OCI-LY3 (cell line): ENCODE measurements at regions not wholly inside any gene's neighbourhood (a gene's known extent, or its start where the extent isn't known, plus 50 kb on each side); places are given as distances from the start of the nearest gene placed in this dataset.

Experiments
- EZH2phosphoT487 ChIP-seq: fragments of 200-600 bp; shearing (Covaris generic); IDR thresholded peaks from 2 replicates; pipeline ENCODE4 v1.6.1; 2018; ENCODE audit warnings: antibody characterized with exemption, mixed run types, low read depth
- TF ChIP-seq, protein P1 (sequence below): fragments of 200-600, 300-600 bp; sonication (generic); IDR thresholded peaks from 2 replicates; pipeline ENCODE4 v1.5.1; 2014; ENCODE audit warnings: antibody characterized with exemption, low read length, low read depth

GRCh38 chr20:54713727-54714126 is 238.3 kb downstream of the DOK5 start:
- TF ChIP-seq, protein P1, sequence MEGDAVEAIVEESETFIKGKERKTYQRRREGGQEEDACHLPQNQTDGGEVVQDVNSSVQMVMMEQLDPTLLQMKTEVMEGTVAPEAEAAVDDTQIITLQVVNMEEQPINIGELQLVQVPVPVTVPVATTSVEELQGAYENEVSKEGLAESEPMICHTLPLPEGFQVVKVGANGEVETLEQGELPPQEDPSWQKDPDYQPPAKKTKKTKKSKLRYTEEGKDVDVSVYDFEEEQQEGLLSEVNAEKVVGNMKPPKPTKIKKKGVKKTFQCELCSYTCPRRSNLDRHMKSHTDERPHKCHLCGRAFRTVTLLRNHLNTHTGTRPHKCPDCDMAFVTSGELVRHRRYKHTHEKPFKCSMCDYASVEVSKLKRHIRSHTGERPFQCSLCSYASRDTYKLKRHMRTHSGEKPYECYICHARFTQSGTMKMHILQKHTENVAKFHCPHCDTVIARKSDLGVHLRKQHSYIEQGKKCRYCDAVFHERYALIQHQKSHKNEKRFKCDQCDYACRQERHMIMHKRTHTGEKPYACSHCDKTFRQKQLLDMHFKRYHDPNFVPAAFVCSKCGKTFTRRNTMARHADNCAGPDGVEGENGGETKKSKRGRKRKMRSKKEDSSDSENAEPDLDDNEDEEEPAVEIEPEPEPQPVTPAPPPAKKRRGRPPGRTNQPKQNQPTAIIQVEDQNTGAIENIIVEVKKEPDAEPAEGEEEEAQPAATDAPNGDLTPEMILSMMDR: no peak
- TF ChIP-seq EZH2phosphoT487: no peak
